HG03103 (cell line): ENCODE measurements at regions not wholly inside any gene's neighbourhood (a gene's known extent, or its start where the extent isn't known, plus 50 kb on each side); places are given as distances from the start of the nearest gene placed in this dataset.
"Not testable (repeated sequence)": the region's sequence is repeated elsewhere in the genome, so short reads cannot be mapped to it uniquely, and the experiment has no call there.

Experiments used
- ATAC-seq: cut with Tn5 transposase; IDR thresholded peaks from one replicate; pipeline ENCODE4 v1.9.1; 2021; ENCODE audit warnings: low read depth; ENCODE audit not compliant: unreplicated experiment

DNA sequence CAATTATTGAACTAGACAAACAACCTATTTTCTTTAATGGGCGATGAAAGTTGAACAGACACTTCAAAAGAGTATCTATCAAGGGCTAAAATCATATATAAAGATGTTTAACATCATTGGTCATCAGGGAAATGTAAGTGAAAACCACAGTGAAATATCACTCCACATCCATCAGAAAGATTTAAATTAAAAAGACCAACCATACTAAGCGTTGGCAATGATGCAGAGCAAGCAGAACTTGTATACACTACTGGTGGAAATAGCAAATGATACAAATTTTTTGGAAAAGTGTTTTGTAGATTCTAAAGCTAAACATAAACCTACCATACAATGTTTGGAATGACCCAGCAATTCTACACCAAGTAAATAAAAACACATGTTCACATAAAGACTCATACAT is 65.9 kb upstream of the THBS1 start:
- ATAC-seq: no peak

DNA sequence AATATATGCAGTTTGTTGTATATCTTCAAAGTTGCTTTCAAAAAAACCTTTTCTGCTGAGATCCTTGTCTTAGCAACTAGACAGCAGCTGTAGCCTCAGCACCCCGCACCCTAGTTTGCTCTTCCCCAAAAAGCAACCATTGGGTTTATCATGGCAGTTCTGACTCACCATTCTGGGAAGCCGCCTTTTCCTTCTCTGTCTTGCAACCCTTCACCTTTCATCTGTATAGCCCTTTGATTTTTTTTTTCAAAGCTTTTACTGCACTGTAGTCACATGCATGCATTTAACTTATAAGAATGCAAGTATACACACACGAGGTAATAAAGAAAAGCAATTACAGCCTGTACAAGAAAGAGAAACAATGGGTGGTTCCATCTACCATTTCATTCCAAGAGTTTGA is 65.1 kb upstream of the THBS1 start:
- no peak for ATAC-seq

DNA sequence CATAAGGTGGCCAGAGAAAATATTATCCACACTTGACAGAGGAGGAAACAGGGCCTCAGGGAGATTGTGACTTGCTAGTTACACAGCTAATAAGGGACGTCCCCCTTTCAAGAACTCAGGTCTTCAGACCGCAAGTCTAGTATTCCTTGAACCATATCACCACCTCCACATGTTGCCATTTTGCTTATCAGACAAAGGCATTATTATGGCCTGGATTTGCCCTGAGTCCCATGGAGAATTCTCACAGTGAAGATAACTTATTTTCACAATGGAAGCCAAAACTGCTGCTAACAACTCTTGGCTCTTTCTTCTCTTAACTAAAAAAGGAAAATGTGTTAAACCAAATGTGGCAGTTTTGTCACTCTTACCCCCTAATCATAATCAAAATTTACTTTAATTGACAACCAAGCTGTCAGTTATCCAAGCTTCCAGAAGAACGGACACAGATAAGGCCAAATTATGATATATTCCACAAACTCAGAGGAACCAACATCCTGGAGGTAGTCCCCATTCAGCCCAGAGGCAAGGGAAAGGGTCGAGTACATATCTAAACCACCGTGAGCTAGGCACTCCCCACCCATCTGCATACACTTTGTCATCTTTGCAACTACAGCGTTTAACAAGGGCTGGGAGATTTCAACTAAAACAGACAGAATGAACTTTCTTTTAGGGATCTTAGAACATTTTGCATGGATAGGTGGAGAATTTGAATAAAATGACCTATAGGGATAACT is 63.6 kb upstream of the THBS1 start:
- ATAC-seq: no peak

DNA sequence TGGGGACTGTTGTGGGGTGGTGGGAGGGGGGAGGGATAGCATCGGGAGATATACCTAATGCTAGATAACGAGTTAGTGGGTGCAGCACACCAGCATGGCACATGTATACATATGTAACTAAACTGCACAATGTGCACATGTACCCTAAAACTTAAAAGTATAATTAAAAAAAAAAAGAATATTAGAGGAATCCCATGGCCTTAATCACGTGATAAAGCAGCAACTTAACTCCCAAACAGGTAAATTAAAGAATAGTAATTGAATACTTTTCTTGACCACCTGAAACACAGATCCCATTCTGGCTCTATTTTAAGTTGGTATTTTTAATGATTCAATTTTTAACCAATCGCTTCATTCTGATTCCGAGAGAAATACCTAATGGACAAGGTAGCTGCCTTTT is 56.9 kb upstream of the THBS1 start:
- not testable (repeated sequence) for ATAC-seq

DNA sequence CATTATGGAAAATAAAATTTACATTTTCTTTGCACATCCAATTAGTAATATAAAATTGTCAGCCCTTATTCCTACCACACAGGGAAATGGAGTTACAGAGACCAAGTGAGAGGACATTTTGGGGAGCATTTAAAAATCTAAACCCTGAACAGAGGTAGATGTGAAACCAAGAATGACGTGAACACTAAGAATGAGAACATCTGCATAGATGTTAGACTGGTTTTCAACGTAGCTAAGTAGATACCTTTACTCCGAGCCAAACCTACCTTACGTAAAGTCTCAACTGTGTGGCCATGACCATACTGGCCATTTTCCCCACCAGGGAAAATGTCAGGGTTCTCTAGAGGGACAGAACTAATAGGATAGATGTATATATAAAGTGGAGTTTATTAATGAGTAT is 51.4 kb upstream of the THBS1 start:
- ATAC-seq: no peak

DNA sequence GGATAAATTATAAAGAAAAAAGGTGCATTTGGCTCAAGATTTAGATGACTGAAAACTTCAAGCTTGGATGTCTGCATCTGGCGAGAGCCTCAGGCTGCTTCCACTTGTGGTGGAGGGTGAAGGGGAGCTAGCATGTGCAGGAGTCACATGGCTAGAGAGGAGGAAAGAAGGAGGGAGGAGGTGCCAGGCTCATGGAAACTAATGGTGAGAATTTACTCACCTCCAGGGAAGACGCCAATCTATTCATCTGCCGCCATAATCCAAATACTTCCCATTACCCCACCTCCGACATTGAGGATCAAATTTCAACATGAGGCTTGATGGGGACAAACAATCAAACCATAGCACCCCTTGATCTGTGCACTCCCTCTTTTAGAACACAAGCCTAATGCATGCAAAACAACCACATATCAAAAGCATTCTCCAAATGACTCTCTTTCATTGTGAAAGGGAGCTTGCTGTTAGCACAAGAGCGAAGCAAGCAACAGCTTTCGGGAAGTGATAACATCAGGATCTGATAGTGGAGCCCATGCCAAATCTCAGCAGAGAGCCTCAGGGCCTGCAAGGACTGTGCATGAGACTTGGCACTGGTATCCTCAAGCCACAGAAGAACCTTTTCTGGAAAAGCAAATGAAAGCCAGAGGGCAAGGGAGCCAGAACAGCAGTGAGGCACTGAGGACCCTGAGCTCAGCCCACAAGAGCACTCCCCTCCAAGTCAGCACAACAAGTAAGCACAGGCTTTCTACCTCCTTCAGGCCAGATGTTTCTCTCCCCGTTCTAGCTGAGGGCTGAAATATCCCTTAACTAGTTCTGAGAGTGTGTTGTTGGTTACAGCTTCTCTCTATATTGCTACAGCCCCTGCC is 50.2 kb upstream of the THBS1 start:
- ATAC-seq: no peak
